RKO (cell line): ENCODE measurements at regions not wholly inside any gene's neighbourhood (a gene's known extent, or its start where the extent isn't known, plus 50 kb on each side); places are given as distances from the start of the nearest gene placed in this dataset.

Experiments
- DNase-seq: peaks from one replicate; pipeline ENCODE4 v3.0.0-alpha.2; 2016; ENCODE audit warnings: low spot score

DNA sequence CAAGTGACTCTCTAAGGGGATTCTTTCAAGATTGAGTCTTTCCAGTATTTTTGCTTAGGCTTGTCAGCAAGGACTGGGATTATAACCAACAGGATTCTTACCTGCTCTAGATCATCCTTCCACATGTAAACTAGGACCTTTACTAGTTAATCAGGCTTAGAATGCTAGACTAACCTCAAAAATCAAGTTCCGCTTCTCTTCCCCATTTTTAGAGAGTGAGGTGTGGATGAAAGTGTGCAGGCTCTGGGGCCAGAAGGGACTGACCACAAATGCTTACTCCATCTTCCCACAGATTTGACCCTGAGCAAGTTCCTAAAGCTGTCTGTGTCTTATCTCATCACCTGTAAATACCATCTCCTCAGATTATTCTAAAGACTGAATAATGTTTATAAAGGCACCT lies 89.5 kb upstream of the IL12A start:
- no peak for DNase-seq

DNA sequence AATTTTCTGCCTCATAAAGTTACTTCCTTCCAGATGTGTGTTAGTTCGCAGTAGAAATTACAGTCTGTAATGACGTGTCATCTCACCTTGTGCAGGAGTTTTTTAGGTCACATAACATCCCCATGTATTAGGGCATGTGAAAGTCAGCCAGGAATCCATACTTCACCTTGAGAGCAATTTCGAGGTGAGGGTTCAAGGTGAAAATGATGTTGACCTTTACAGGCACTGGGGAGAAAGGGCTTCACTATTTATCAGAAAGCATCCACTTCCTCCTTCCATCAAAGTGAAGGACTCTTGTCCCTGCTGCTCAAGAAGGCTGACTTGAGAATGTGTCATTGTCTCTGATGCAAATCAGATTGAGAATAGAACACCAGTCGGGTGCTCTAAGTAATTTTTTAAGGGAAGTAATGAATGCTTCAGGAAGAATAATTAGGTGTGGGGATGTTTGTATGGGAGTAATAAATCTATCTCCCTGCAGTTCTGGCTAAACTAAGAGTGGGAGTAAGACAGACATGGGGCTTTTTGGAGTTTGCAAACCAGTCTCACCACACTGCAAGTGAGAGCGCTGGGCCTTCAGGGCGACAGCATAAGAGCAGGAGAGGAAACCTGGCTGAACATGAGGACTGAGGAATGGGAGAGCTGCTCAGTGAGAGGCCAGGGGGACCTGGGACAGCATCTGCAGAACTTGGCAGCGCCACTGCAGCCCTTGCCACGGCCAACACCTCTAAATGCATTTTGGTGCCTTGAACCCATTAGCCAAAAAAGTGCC lies 85.9 kb upstream of the IL12A start:
- DNase-seq: no peak

DNA sequence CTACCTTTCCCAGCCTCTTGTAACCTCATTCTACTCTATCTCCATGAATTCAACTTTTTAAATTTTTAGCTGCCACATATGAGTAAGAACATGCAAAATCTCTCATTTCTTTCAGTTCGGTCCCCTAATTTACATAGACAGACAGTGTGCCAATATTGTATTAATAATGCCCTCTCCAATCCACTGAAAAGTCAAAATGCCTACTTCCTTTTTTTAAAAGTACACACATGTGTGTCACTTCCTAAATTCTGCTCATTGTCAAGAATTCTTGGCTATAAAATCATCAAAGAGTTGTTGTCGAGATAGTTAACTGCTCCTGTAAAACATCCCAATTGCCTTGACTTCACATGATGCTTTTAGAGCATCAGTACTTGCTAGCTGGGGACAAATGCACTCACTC lies 84.2 kb upstream of the IL12A start:
- DNase-seq: no peak

DNA sequence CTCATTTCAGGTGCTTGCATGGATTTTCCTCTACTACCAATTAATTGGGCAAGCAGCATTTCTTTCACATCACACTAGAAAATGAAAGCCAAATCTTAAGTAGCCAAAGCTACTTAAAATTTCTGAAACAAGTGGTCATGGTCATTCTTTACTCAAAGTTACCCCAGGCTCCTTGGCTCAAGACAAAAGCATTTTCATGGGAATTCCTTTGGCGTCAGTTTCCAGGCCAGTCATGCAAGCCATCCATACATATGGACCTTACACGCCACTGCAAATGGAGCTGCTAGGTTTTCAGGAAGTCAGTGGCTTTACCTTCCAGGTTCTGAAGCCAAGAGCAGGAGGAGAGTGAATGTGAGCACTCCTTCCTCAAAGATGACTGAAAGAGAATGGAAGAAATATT lies 83.7 kb upstream of the IL12A start:
- DNase-seq: no peak

DNA sequence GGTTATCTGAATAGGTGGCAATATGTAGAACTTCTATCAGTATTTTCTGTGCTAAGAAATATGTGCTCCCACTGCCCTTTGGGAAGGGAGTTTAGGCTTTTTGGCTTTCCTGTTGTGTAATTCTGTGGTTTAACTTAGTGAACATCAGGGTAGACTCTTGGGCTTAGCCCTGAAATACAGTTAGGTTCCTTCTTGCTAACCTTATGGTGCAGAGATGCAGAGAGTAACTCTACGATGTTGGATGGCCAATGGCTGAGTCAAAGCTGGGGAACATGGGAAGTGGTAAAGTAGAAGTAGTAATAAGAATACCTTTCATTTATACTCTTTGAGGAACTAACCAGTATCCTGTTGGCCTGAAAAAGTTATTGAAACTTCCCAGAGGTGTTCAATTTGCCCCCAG lies 80.8 kb upstream of the IL12A start:
- no peak for DNase-seq

DNA sequence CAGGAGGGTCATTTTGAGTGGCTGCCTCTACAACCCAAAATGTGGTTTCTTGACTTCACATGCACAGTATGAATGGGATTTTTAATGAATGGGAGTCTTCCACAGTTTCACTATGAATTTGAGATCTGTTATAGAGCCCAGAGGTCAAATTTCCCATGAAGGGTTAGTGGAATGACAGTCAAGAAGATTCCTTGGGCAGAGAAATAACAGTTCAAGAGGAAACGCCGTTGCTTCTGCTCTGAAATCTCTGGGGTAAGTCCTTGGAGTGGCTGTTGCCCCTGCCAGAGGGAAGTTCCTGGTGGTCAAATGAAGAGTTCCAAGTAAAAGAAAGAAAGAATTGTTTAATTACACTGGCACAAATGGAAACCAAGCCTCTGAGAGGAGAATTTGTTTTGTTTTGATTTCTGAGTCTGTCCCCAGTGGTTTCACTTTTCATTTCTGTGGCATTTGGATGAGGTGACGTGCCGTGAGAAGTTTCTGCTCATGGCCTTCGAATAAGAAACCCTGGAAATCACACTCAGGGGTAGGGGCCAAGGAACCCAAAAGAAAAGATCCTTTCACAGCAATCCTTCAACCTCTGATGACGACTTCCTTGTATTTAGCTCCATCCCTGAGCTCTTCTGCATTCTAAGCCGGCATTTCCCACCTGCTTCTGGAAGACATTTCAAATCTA lies 77.5 kb upstream of the IL12A start:
- DNase-seq: no peak

DNA sequence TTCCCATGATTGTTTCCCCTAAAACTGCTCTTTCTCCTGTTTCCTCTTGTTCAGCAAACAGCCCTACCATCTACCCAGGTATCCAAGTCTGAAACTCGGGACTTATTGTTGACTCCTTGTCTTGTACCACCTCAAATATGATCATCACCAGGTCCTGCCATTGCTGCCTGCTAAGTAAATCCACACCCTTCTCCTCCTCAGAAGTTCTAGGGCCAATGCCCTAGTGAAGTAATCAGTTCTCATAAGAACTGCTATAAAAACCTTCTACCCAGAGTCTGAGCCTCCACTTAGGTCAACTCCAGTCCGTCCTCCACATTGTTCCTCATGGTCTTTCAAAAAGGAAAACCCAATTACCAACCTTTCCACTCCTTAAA lies 77.0 kb upstream of the IL12A start:
- no peak for DNase-seq

DNA sequence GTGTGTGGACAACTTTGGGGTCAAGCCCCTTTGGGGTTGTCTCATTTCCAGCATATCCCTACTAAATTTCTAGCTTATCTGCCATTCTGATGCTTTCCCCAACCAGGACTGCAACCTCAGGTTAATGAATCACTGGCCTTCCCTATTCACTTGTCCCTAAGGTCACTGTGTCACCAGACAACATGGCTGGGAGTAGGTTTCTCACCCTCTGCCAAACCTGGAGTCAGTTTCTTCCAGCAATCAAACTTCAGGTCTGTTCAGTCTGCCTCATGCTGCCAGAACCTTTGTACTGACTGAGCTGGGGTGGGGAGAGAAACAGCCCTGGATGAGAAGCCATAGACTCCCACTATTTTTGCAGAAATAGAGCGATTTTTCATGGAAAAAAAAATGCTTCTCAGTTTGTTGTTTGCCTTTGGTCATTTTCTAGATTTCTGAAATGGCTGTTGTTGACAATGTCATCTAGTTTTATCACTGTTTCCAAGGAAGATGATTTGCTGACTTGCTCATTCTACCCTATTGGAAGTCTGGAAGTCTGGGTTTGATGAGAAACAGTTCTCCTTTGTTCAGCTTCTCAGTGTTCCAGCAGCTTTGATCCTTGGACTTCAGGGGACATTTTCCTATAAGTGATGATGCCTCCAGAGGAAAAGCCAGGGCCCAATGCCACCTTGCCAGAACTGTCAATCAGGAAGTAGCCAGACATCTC lies 74.8 kb upstream of the IL12A start:
- no peak for DNase-seq

DNA sequence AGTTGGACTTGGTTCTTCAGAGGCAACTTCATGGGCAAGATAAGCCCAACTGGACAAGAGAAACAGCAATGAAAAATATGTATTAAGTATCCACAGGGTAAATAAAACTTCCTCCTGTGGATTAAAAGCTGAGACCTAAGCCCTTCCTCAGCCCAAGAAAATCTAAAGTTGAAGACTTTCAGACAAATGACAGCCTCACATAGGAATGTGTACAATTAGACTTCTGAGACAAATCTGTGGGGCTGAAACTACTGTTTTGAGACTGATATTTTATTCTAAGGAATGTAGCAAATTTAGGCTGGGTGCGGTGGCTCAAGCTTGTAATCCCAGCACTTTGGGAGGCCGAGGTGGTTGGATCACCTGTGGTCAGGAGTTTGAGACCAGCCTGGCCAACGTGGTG lies 74.2 kb upstream of the IL12A start:
- DNase-seq: no peak

DNA sequence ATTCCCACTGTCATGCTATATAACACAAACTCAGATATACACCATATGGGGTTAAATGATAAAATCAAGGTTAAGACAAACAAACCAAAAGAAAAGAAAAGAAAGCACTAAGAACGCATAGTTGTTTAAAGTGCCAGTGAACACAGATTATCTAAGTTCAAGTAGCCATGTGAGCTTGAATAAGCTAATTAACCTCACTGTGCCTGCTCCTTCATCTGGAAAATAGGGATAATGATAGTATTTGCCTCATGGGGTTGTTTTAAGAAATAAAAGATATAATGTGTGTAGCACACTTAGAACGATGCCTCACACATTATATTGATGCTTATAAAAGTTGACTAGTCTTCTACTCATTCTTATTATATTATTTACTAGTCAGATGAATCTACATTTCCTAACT lies 72.6 kb upstream of the IL12A start:
- DNase-seq: no peak

DNA sequence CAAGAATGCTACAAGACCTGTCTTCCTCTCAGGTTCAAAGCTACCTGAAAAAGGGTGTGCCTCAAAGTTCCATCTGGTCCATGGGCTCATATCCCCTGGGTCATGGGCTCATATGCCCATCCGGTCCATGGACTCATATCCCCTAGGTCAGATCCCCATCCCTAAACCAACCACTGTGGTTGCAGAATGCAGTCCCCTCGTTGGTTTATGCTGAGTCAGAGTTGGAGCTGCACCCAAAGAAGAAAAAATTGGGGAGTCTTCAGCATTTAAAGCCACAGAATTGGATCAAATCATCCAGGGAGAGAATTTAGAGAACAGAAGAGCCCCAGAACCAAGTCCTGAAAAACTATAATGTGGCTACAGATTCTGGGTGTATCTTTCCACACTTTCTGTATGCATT lies 71.5 kb upstream of the IL12A start:
- no peak for DNase-seq

DNA sequence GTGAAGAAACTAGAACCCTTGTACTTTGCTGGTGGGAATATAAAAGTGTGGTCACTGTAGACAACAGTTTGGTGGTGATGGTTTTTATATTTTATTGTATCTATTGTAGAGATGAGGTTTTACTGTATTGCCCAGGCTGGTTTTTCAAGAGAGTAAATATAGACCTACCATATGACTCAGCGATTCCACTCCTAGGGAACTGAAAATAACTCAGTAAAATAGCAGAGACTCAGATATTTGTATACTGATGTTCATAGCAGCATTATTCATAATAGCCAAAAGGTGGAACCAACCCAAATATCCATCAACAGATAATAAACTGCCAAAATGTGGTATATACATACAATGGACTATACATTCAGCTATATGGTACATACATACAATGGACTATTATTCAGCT lies 68.8 kb upstream of the IL12A start:
- DNase-seq: peak; percentile 8

DNA sequence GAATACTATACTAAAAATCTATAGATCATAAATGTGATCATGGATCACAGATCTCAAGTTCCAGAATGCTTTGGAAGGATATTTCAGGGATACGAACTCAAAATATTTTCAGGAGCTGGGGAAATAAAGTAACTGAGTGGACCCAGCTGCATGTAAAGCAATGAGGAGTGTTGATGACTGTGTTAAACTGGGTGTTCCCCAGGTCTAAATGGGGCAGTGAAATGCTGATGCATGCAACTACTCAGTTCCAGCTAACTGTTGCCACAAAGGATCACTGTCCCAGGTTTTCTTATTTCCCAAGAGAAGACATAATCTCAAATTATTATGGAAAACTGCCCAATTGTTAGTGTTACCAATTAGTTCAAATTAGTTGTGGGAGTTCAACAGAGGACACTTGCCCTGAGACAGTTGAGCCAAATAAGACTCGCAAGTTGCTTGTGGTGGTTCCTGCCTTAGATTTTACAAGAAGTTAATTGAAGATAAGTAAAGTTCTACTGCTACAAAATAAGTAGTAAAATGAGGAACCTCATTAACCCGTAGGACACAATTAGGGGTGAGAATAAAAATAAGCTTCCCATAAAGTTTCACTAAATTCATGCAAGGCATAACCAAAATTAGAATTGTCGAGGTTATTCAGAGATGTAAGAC lies 66.3 kb upstream of the IL12A start:
- no peak for DNase-seq

DNA sequence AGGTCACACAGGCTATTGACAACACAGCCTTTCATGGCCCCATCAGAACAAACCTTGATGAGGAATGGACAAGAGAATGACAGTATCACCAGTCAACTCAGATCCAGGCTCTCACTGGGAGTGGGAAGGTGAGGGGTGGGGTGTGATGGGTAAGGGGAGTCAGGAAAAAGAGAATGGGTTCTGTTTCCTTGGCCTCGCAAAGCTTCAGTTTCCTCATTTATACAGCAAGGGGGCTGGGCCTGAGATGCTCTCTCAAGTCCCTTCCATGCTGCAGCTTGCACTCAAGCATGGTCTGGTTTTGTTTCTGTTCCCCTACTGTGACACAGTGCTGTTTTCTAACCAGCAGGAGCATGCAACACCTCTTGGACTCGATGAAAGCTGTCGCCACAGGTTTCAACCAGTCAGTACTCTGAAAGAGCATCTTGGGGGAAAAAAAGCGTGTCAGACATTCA lies 65.7 kb upstream of the IL12A start:
- no peak for DNase-seq

DNA sequence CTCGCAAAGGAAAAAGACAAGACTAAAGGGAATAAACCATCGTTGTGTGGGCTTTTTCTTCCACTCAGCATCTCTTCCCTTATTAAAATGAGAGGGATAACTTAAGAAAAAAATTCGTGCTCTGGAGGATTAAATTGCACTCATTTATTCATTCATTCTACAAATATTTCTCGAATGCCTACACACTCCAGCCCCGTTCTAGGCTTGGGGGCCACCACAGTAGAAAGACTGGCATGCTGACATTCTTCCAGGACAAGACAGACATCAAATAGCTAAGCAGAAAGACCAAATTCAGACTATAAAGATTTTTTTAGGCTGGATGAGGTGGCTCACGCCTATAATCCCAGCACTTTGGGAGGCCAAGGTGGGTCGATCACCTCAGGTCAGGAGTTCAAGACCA lies 65.3 kb upstream of the IL12A start:
- DNase-seq: no peak

DNA sequence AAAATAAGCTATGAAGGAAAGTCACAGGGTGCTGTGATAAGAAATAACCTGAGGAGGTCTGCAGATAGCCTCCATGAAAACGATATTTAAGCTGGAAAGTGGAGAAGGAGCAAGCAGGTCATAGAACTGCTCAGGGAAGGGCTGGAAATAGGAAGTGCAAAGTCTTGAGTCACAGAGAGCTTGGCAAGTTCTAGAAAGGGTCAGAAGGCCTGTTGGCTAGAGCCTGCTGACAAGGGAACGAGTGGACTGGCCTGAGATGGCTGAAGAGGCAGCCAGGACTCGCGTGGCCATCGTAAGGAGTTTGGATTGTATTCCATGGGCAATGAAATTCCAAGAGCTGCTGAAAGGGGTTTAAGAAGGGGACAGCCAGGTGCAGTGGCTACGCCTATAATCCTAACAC lies 64.7 kb upstream of the IL12A start:
- no peak for DNase-seq

DNA sequence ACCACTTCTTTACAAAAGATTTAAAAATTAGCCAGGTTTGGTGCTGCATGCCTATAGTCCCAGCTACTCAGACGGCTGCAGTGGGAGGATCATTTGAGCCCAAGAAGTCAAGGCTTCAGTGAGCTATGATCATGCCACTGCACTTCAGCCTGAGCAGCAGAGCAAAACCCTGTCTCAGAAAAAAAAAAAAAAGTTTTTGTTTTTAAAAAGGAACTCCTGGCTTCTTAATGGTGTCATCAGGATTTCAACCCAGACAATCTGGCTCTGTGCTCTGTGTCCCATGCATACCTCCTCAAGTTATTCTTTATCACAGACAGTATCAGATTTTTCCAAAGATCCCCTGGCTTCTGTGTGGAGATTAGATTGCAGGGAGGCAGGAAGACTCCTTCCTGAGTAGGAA lies 64.2 kb upstream of the IL12A start:
- DNase-seq: no peak

DNA sequence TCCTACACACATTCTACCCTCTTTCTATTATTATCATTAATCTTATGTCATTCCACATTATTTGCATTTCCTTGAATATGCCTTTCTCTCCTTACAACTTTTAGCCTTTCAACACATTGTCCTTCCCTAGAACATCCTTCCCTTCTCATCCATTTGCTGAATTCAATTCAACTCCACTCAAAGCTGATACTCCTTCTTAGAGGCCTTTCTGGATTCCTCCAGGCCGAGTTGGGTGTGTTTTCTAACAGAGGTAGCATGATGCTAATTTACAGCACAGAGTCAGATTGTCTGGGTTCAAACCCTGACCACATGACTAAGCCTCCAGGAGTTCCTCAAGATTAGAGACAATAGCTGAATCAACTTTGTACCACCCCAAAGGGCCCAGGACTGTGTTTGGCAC lies 63.4 kb upstream of the IL12A start:
- DNase-seq: no peak

DNA sequence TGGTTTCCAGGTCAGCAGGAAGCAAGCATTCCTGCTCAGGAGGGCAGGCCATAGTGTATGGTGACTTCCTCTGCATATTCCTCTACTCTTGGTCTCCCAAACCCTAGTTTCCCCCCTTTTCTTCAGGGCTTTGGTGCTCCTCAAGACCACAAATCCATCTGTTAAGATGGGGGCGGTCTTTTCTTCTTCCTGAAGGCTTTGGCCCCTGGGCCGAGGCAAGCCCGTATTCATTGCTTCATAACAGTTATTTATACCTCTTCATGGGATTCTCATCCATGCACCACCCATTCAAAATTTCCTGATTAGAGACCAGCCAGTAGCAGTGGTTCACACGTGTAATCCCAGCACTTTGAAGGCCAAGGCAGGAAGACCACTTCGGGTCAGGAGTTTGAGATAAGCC lies 62.1 kb upstream of the IL12A start:
- DNase-seq: no peak

DNA sequence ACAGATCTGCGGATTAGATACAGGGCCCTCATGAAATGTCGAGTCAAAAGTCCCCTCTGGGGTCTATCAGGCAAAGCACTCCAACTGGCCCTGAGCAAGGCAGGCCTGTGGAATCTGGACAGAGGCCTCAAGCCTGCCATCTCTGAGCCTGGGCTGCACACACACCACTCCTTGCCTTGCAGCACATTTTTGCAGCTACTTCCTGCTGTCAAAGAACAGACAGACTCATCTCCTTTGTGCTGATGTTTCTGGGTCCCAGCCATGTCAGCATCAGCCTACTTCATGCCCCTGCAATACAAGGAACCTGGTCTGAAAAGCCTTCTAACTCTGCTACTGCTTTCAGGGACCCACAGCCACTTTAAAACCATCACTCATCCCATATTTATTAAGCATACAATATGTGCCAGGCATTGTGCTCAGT lies 60.6 kb upstream of the IL12A start:
- no peak for DNase-seq

DNA sequence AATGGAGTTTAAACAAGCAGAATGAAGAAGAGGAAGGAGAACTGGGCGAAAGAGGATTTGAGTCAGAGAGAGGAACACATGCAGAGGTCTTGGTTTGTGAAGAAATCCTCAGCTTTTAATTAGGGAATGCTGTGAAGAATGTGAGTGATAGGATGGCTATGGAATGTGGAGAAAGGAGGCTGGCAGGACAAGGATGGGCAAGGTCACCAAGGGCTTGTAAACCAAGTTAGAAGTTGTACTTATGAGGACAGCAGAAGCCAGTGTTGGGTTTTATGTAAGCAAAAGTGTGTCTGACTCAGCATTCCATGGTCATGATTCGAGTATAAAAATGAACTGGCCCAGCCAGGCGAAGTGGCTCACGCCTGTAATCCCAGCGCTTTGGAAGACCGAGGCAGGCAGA lies 60.0 kb upstream of the IL12A start:
- peak; percentile 49 for DNase-seq

DNA sequence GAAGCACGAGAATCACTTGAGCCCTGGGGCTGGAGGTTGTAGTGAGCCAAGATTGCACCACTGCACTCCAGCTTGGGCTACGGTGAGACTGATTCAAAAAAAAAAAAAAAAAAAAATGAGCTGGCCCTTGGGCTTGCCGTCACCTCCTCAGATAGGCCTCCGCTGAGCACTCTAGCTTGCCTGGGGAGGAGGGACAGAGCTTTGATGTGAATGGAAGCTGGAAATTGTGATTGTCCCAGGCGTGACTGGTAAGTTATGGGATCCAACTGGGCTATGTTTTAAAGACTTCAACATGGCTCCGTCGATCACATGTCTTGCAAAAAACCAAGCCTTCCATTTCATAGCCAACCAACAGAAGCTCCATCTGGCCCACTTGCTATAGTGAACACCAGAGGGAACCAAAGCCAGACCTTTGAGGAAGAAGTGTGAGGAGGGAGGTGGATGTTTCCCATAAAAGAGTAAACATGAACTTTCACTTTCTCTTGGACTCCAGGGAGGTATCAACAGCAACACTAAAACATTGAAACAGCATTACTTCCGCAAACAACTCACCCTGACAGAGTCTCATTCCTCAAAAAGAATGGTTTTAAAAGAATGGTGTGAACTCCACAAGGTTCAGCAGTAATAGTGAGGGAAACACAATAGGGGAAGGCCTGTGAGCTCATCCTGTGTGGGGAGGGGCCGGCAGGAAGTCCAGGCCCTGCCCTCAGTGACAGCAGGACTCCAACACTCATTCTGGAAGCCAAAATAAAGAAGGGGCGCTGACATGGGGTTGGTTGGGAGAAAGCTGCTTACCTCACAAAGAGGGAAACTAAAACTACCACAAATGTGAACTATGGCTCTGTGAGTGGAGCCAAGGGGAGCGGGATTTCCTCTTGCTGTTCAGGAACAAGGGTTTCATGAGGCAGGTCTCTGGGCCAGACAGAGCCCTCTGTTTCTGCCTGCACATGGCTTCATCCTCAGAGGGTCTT lies 59.2 kb upstream of the IL12A start:
- no peak for DNase-seq
